22Rv1 (cell line): ENCODE measurements at regions not wholly inside any gene's neighbourhood (a gene's known extent, or its start where the extent isn't known, plus 50 kb on each side); places are given as distances from the start of the nearest gene placed in this dataset.

Experiments used
- H3K27ac ChIP-seq: fragments of 450-650 bp; 2 replicates; pipeline ENCODE4 v1.5.1; 2017
- ZFX ChIP-seq: fragments of 450-650 bp; IDR thresholded peaks from 2 replicates; pipeline ENCODE4 v1.6.1; 2017; ENCODE audit warnings: antibody characterized with exemption, borderline replicate concordance
- TF ChIP-seq, protein P1 (sequence below): fragments of 450-650 bp; IDR thresholded peaks from 2 replicates; pipeline ENCODE4 v1.5.1; 2017; ENCODE audit warnings: mild to moderate bottlenecking

DNA sequence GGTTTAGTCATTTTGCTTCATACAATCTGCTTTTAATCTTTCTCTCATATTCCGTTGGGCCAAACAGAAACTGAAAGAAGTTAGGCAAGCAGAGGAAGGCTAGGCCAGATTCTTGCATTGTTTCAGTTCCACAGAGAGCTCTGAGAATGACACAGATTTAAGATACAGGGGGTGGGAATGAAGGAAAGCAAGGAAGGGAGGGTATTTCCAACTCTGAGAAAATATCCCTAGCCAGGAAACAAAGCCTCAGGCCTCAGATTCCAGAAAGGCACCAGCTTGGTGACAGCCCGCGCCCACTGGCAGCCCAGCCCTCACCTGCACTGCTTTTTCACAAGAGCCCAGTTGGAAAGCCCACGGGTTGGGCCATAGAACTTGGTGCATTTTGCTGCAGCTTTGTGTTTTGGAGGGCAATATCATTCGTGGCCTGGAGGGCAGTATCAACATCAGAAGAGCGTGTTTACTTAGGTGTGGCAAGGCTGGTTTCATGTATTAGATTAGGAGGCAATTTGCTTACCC is 63.5 kb downstream of the ENC1 start:
- no peak for TF ChIP-seq ZFX
- TF ChIP-seq, protein P1, sequence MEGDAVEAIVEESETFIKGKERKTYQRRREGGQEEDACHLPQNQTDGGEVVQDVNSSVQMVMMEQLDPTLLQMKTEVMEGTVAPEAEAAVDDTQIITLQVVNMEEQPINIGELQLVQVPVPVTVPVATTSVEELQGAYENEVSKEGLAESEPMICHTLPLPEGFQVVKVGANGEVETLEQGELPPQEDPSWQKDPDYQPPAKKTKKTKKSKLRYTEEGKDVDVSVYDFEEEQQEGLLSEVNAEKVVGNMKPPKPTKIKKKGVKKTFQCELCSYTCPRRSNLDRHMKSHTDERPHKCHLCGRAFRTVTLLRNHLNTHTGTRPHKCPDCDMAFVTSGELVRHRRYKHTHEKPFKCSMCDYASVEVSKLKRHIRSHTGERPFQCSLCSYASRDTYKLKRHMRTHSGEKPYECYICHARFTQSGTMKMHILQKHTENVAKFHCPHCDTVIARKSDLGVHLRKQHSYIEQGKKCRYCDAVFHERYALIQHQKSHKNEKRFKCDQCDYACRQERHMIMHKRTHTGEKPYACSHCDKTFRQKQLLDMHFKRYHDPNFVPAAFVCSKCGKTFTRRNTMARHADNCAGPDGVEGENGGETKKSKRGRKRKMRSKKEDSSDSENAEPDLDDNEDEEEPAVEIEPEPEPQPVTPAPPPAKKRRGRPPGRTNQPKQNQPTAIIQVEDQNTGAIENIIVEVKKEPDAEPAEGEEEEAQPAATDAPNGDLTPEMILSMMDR: no peak
- no peak overlapping the region for H3K27ac ChIP-seq

DNA sequence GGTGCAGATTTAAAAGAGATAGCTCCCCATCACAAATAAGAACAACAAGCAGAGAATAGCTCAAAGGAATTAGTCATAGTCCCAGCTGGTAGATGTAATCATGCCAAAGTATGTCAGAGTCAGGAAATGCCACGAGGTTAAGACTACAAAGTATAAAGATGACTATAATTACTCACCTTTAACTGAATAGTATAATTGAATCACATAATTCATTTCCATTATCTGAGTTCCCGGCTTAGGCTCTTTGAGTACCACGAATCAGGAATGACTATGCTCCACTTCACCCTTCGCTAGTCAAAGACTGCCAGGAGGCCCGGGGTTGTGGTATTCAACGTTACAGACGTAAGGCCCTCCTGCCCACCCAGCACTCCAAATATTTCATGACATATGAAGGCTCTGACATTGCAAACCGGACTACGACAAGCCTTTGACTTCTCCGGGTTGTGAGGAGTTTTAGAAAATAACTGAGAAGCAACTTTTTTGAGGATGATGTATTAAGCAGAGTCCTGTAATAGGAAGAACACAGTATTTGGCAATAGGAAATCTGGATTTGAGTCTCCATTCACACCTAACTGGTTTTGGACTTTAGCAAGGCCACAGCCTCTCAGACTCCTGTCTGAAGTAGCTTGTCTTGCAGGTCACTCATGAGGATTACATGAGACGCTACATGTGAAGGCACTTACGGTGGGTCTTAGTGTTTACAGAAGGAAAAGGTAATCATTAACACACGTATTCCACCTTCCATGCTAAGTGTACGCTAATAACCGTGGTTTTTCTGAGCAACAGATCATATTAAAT is 64.6 kb downstream of the ENC1 start:
- TF ChIP-seq ZFX: no peak
- TF ChIP-seq, protein P1: no peak
- no peak overlapping the region; the same call in 1 of the 2 replicates for H3K27ac ChIP-seq

DNA sequence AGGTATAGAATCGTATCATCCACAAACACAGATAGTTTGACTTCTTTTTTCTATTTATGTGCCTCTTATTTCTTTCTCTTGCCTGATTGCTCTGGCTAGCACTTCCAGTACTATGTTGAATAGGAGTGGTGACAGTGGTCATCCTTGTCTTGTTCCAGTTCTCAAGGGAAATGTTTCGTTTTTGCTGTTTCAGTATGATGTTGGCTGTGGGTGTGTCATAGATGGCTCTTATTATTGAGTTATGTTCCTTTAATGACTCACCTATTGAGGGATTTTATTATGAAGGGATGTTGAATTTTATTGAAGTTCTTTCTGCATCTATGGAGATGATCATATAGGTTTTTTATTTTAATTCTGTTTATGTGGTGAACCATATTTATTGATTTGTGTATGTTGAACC is 70.3 kb downstream of the ENC1 start:
- H3K27ac ChIP-seq: no peak overlapping the region
- TF ChIP-seq, protein P1: no peak
- TF ChIP-seq ZFX: no peak

DNA sequence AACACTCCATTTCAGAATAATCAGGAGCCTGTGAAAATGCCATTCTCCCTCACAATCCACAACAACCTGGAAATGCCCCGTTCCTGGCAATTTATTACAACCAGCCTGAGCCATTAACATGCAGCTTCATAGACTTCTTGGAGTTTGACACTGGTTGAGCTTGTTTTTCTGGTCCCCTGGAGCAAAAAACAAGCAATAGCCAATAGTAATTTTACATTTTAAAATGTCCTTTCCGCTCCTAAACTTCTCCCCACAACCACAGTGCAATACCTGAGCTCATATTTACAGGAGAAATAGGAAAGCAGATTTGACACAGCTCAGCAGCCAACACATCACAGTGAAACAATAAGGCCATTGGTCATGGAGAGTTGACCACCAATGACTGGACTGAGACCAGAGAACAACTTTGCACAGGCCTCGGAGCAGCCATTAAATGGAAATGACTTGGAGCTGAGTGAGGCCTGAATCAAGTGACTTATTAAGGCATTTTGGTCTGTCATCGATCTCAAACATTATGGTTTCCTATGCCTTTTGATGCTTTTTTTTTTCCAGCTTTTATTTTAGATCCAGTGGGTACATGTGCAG is 73.0 kb downstream of the ENC1 start:
- TF ChIP-seq, protein P1: no peak
- no peak for TF ChIP-seq ZFX
- H3K27ac ChIP-seq: peak overlapping the region; percentile 48; the same call in 1 of the 2 replicates

DNA sequence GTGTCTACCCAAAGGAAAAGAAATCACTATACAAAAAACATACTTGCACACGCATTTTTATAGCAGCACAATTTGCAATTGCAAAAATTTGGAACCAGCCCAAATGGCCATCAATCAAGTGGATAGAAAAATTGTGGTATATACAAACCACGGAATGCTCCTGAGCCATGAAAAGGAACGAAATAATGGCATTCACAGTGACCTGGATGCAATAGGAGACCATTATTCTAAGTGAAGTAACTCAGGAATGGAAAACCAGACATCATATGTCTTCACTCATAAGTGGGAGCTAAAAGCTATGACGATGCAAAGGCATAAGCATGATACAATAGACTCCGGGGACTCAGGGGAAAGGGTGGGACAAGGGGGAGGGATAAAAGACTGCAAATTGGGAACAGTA is 78.4 kb downstream of the ENC1 start:
- no peak overlapping the region for H3K27ac ChIP-seq
- no peak for TF ChIP-seq ZFX
- TF ChIP-seq, protein P1: no peak

DNA sequence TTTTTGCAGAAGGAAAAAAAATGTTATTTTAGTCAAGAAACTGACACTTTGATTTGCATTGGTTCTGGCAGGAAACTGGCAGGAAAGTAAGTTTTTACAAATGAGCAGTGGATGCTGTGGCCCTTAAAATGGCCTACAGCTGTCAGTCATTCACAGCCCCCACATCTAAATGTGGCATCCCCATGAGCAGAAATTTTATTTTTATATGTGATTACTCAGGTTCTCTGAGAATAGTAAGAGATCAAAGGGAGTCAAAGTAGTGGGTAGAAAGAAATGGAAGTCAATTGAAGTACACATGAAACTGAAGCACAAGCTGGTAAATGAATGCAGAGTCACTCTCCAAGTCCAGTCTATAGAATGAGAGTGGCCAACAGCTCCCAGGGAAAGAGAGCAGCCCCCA is 80.3 kb downstream of the ENC1 start:
- no peak overlapping the region for H3K27ac ChIP-seq
- TF ChIP-seq ZFX: no peak
- TF ChIP-seq, protein P1: no peak
